ENCODE measurements at regions not wholly inside any gene's neighbourhood (a gene's known extent, or its start where the extent isn't known, plus 50 kb on each side); places are given as distances from the start of the nearest gene placed in this dataset.

DNA sequence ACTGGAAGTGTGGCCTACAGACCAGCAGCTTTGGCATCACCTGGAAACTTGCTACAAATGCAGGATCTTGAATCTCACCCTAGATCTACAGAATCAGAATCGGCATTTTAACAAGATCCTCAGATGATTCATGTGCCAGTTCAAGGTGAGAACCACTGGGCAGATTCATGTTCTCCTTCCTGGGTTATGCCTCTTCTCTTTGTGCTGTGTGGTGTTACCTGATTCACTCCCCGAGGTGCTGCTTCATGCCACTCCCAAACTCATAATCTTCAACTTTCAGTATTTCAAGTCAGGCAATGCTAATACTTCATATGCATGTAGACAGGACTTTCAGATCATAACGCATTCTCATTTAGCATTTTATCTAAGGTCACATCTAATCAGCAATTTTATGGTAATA lies 427.7 kb downstream of the FOXO1 start:
- H3K4me2 ChIP-seq = no peak overlapping the region
- H2AFZ ChIP-seq = no peak overlapping the region
- no peaks in the 10 kb centered on the region for H3K79me2 ChIP-seq
- H3K9me3 ChIP-seq (ENCODE audit: low read depth) = no peaks in the 10 kb centered on the region
- TF ChIP-seq, protein P1, sequence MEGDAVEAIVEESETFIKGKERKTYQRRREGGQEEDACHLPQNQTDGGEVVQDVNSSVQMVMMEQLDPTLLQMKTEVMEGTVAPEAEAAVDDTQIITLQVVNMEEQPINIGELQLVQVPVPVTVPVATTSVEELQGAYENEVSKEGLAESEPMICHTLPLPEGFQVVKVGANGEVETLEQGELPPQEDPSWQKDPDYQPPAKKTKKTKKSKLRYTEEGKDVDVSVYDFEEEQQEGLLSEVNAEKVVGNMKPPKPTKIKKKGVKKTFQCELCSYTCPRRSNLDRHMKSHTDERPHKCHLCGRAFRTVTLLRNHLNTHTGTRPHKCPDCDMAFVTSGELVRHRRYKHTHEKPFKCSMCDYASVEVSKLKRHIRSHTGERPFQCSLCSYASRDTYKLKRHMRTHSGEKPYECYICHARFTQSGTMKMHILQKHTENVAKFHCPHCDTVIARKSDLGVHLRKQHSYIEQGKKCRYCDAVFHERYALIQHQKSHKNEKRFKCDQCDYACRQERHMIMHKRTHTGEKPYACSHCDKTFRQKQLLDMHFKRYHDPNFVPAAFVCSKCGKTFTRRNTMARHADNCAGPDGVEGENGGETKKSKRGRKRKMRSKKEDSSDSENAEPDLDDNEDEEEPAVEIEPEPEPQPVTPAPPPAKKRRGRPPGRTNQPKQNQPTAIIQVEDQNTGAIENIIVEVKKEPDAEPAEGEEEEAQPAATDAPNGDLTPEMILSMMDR (IDR thresholded peaks at IDR 0.05; ENCODE audit: poor library complexity) = no peak
- TF ChIP-seq EZH2 (IDR thresholded peaks at IDR 0.05; ENCODE audit: borderline replicate concordance) = no peak
- no peak for TF ChIP-seq EZH2phosphoT487 (IDR thresholded peaks at IDR 0.05; ENCODE audit: low read depth, severe bottlenecking, unreplicated experiment)
- H3K4me3 ChIP-seq = no peak overlapping the region
- H3K4me1 ChIP-seq (ENCODE audit: insufficient read depth) = no peaks in the 10 kb centered on the region
- H3K27me3 ChIP-seq = no peaks in the 10 kb centered on the region
- no peaks in the 10 kb centered on the region for H3K36me3 ChIP-seq (replicated peaks; ENCODE audit: insufficient read depth, low read depth)
- no peaks in the 10 kb centered on the region for H4K20me1 ChIP-seq (ENCODE audit: insufficient read depth, poor library complexity, severe bottlenecking)
- 95% methylated on average over 3 of the region's 3 CpGs for WGBS (ENCODE audit: low lambda C conversion rate, missing lambda C conversion rate)
- no peak overlapping the region for H3K27ac ChIP-seq
- H3K9me2 ChIP-seq (replicated peaks; ENCODE audit: insufficient read depth) = no peaks in the 10 kb centered on the region
- DNase-seq (ENCODE audit: low spot score) = no peak

DNA sequence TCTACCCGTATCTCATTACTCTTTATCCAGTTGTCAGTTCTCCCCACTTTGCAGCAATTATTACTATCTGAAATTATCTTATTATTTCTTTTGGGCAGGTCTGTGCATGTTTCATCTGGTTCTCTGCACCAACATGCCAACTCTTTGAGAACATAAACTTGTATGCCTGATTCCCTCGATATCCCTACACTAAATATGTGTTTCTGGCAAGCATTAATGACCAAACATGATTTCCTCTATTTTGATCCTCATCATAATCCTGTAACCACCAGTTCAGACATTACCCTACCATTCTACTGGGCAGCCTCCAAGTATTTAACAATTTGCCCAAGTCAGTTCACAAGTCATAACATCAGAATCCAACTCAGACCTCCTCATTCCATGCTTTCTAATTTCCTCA lies 426.1 kb downstream of the FOXO1 start:
- Histone ChIP-seq H2AFZ (no peak overlapping the region), H3K27me3 (no peaks in the 10 kb centered on the region), H3K9me2 (replicated peaks; ENCODE audit: insufficient read depth) (no peaks in the 10 kb centered on the region), H3K4me3 (no peak overlapping the region), H3K4me2 (no peak overlapping the region), H3K79me2 (no peaks in the 10 kb centered on the region), H3K9me3 (ENCODE audit: low read depth) (no peaks in the 10 kb centered on the region), H4K20me1 (ENCODE audit: insufficient read depth, poor library complexity, severe bottlenecking) (no peaks in the 10 kb centered on the region), H3K27ac (no peak overlapping the region), H3K4me1 (ENCODE audit: insufficient read depth) (no peaks in the 10 kb centered on the region), H3K36me3 (replicated peaks; ENCODE audit: insufficient read depth, low read depth) (no peaks in the 10 kb centered on the region)
- WGBS (ENCODE audit: low lambda C conversion rate, missing lambda C conversion rate) = 87% methylated on average over 2 of the region's 2 CpGs
- no peak for DNase-seq (ENCODE audit: low spot score)
- TF ChIP-seq EZH2 (IDR thresholded peaks at IDR 0.05; ENCODE audit: borderline replicate concordance) = no peak
- TF ChIP-seq, protein P1 (IDR thresholded peaks at IDR 0.05; ENCODE audit: poor library complexity) = no peak
- no peak for TF ChIP-seq EZH2phosphoT487 (IDR thresholded peaks at IDR 0.05; ENCODE audit: low read depth, severe bottlenecking, unreplicated experiment)

DNA sequence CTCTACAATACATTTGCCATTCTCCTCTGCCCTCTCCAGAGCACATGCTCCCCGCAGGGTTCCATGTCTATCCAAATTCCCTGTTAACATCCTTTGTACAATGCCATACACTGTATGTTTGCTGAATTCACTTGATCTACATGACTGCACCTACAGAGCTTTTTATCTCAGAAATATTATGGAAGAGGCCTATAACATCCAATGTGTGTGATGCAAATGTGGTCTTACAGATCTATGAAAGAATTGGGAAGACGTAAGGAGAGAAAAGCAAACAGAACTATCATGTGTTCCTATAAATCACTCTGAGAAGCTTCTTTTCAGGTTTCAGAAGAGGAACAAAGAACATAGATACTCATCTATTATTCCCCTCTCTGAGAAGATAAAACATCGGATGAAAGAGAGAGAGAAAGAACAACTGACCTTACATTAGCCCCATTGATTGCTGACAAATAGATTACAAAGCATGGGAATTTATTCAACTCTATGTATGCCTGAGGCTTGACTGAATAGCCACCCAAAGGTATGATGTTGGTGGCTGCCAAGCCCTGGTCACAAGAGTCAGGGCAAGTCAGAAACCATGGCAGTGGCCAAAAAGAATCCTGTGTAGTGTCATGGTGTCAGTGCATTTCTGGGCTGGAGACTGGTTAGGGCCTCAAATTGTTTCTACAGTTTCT lies 425.2 kb downstream of the FOXO1 start:
- DNase-seq (ENCODE audit: low spot score) = no peak
- Histone ChIP-seq H3K27ac (no peak overlapping the region), H3K4me2 (no peak overlapping the region), H3K4me3 (no peak overlapping the region), H3K4me1 (ENCODE audit: insufficient read depth) (no peaks in the 10 kb centered on the region), H4K20me1 (ENCODE audit: insufficient read depth, poor library complexity, severe bottlenecking) (no peaks in the 10 kb centered on the region), H3K36me3 (replicated peaks; ENCODE audit: insufficient read depth, low read depth) (no peaks in the 10 kb centered on the region), H3K79me2 (no peaks in the 10 kb centered on the region), H2AFZ (no peak overlapping the region), H3K27me3 (no peaks in the 10 kb centered on the region), H3K9me2 (replicated peaks; ENCODE audit: insufficient read depth) (no peaks in the 10 kb centered on the region), H3K9me3 (ENCODE audit: low read depth) (no peaks in the 10 kb centered on the region)
- 83% methylated on average over 3 of the region's 3 CpGs for WGBS (ENCODE audit: low lambda C conversion rate, missing lambda C conversion rate)
- TF ChIP-seq EZH2 (IDR thresholded peaks at IDR 0.05; ENCODE audit: borderline replicate concordance) (no peak), EZH2phosphoT487 (IDR thresholded peaks at IDR 0.05; ENCODE audit: low read depth, severe bottlenecking, unreplicated experiment) (no peak)
- TF ChIP-seq, protein P1 (IDR thresholded peaks at IDR 0.05; ENCODE audit: poor library complexity) = no peak
